HepG2 (cell line): ENCODE measurements at regions not wholly inside any gene's neighbourhood (a gene's known extent, or its start where the extent isn't known, plus 50 kb on each side); places are given as distances from the start of the nearest gene placed in this dataset.

Experiments used
- ATAC-seq: fragments of 200-7000 bp; cut with Tn5 transposase; 3 replicates; pipeline ENCODE4 v1.9.1; 2020; ENCODE audit warnings: mild to moderate bottlenecking, moderate library complexity
- BruUV-seq: library from RNA; stranded (reverse); fragments of 400-500 nt; replicated peaks from 2 replicates; lab custom pipeline; 2021; lab: Mats Ljungman, UMichigan
- CTCF ChIA-PET: fragments of 300-600 bp; formaldehyde crosslinking; extraction: SDS; loops from one replicate; lab custom pipeline; 2021; ENCODE audit warnings: low total read pairs, inconsistent platforms, low intra/inter-chr PET ratio; lab: Yijun Ruan, JAX
- POLR2A ChIA-PET: fragments of 350-600 bp; sonication (Branson Sonifier 250); formaldehyde crosslinking; loops from one replicate; lab custom pipeline; 2020; ENCODE audit warnings: antibody characterized with exemption, inconsistent platforms; lab: Yijun Ruan, JAX
- DNase-seq: peaks from one replicate; pipeline ENCODE4 v3.0.0-alpha.2; 2015; ENCODE audit warnings: low spot score
- FAIRE-seq: peaks from 3 replicates; lab custom pipeline; 2011; peaks lifted over from hg19 to GRCh38; lab: Jason Lieb, UNC
- H2AFZ ChIP-seq: one replicate; pipeline ENCODE4 v1.6.1; 2011; ENCODE audit warnings: low read length, inconsistent platforms
- H3K27ac ChIP-seq: fragments of 300-600 bp; 3 replicates; pipeline ENCODE4 v1.8.0; 2011; ENCODE audit warnings: mixed run types, mild to moderate bottlenecking, mixed read lengths, low read length, inconsistent platforms; ENCODE audit not compliant: insufficient read depth; ENCODE audit errors: extremely low read length
- H3K27me3 ChIP-seq, 2 experiments: fragments of 200-600 bp in 1 of 2; 2 replicates in 1 of 2; 3 replicates in 1 of 2; pipeline versions ENCODE4 v1.6.0 to v1.8.0; 2011; ENCODE audit warnings: low read length in 2 of 2, mild to moderate bottlenecking in 2 of 2, moderate library complexity in 2 of 2, inconsistent platforms in 1 of 2; ENCODE audit not compliant: insufficient read depth in 2 of 2, control insufficient read depth in 1 of 2
- H3K36me3 ChIP-seq, 2 experiments: fragments of 200-600 bp in 1 of 2; replicated peaks in 1 of 2; 2 replicates in 1 of 2; 3 replicates in 1 of 2; pipeline versions ENCODE4 v1.5.1 to v1.8.0; 2011; ENCODE audit warnings: low read length in 2 of 2, inconsistent platforms in 1 of 2; ENCODE audit not compliant: insufficient read depth in 2 of 2, control insufficient read depth in 1 of 2
- H3K4me1 ChIP-seq: 2 replicates; pipeline ENCODE4 v1.5.1; 2012; ENCODE audit warnings: low read length, inconsistent platforms; ENCODE audit not compliant: insufficient read depth
- H3K4me2 ChIP-seq: 2 replicates; pipeline ENCODE4 v1.6.0; 2011; ENCODE audit warnings: low read depth, low read length, inconsistent platforms
- H3K4me3 ChIP-seq, 3 experiments: fragments of 200-600 bp in 1 of 3; sonication (generic), shearing (Covaris generic) in 1 of 3; replicated peaks in 1 of 3; 2 replicates each; pipeline ENCODE4 v1.5.1; 2011 to 2016; ENCODE audit warnings: low read length in 3 of 3, inconsistent platforms in 2 of 3, low read depth in 2 of 3, mild to moderate bottlenecking in 2 of 3, control low read depth in 1 of 3, mixed read lengths in 1 of 3; ENCODE audit not compliant: insufficient read depth in 1 of 3
- H3K79me2 ChIP-seq: one replicate; pipeline ENCODE4 v1.6.1; 2011; ENCODE audit warnings: low read length, inconsistent platforms; ENCODE audit not compliant: insufficient read depth
- H3K9ac ChIP-seq: 2 replicates; pipeline ENCODE4 v1.6.0; 2011; ENCODE audit warnings: mild to moderate bottlenecking, low read depth, low read length, inconsistent platforms; ENCODE audit not compliant: insufficient read depth
- H3K9me3 ChIP-seq: 2 replicates; pipeline ENCODE4 v1.5.1; 2012; ENCODE audit warnings: mild to moderate bottlenecking, low read length
- H4K20me1 ChIP-seq: 2 replicates; pipeline ENCODE4 v1.6.0; 2011; ENCODE audit warnings: inconsistent platforms, mild to moderate bottlenecking, low read length, moderate library complexity; ENCODE audit not compliant: insufficient read depth
- CREM ChIP-seq, 2 experiments: sonication (generic) in 1 of 2; formaldehyde crosslinking in 1 of 2; IDR thresholded peaks; 2 replicates each; pipeline versions ENCODE4 v1.4.0 to v1.6.1; 2016 to 2020; ENCODE audit warnings: antibody characterized with exemption in 1 of 2, mild to moderate bottlenecking in 1 of 2, missing genetic modification reagents in 1 of 2
- FOXA1 ChIP-seq, 2 experiments: fragments of 450-650 bp in 1 of 2; sonication (generic) in 1 of 2; formaldehyde crosslinking in 1 of 2; IDR thresholded peaks; 2 replicates each; pipeline versions ENCODE4 v1.4.0 to v1.6.1; 2016 to 2020; ENCODE audit warnings: missing genetic modification reagents in 1 of 2
- HNF4G ChIP-seq, 2 experiments: sonication (generic) in 1 of 2; formaldehyde crosslinking in 1 of 2; IDR thresholded peaks; 2 replicates each; pipeline versions ENCODE4 v1.4.0 to v1.6.1; 2011 to 2020; ENCODE audit warnings: borderline replicate concordance in 2 of 2, low read depth in 2 of 2, mild to moderate bottlenecking in 2 of 2, low read length in 1 of 2, missing genetic modification reagents in 1 of 2, moderate library complexity in 1 of 2
- HOXA3 ChIP-seq: sonication (generic); formaldehyde crosslinking; IDR thresholded peaks from 2 replicates; pipeline ENCODE4 v1.5.0; 2020; ENCODE audit warnings: missing genetic modification reagents
- MAFK ChIP-seq, 2 experiments: IDR thresholded peaks in 1 of 2; conservative IDR thresholded peaks in 1 of 2; 2 replicates each; pipeline ENCODE4 v1.6.1; 2011; ENCODE audit warnings: improper control_type of control experiment in 2 of 2, low read length in 2 of 2
- RARA ChIP-seq: IDR thresholded peaks from 2 replicates; pipeline ENCODE4 v1.6.1; 2016; ENCODE audit warnings: missing genetic modification reagents, missing compliant biosample characterization
- XRCC5 ChIP-seq: fragments of 200-400 bp; formaldehyde crosslinking; optimal IDR thresholded peaks from 2 replicates; pipeline ENCODE3; 2017; ENCODE audit warnings: mild to moderate bottlenecking, low read length
- ZBTB40 ChIP-seq, 2 experiments: fragments of 450-650 bp in 1 of 2; sonication (generic) in 1 of 2; formaldehyde crosslinking in 1 of 2; IDR thresholded peaks; 2 replicates each; pipeline versions ENCODE4 v1.6.1 to v1.8.0; 2016 to 2022; ENCODE audit warnings: antibody characterized with exemption in 1 of 2, mild to moderate bottlenecking in 1 of 2, missing genetic modification reagents in 1 of 2
- WGBS: methylation state at CpG from one replicate; pipeline ENCODE4 v1.1.6; 2017; ENCODE audit warnings: low lambda C conversion rate; 5-methylcytosine and 5-hydroxymethylcytosine counted together
- in situ Hi-C: cut with HindIII; loops from 2 replicates; pipeline ENCODE4 v1.10.0; 2017; ENCODE audit warnings: low pct_unique_long_range_greater_than_20kb; ENCODE audit not compliant: extremely low pct_ligation_motif_present
- intact Hi-C: fragments of 100-400 bp; cut with micrococcal nuclease; formaldehyde crosslinking; loops from one replicate; pipeline ENCODE4 v1.10.0; 2022; ENCODE audit not compliant: unreplicated experiment
- TF ChIP-seq, protein P1 (sequence below): sonication (generic); formaldehyde crosslinking; IDR thresholded peaks from 2 replicates; pipeline ENCODE4 v1.5.0; 2020; ENCODE audit warnings: missing genetic modification reagents, mild to moderate bottlenecking, borderline replicate concordance

DNA sequence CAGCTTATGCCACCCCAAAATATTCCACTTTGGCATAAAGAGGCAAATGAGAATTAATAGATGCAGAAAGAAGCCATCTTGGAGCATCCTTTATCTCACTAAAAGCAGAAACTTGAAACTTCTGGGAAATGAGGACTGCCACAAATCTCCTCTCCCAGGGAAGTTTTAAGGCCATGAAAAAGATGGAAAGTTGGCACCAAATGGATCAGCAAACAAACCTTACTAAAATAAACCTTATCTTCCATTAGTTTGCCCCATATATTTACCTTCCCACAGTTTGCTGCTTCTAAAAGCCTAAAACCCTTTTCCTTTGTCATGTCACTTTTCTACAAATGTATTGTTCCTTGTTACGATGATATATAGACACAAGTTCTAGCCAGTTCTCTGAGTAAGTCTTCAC, 340.0 kb upstream of the USP15 start (continued):
- TF ChIP-seq ZBTB40 (IDR thresholded peaks at IDR 0.05) (no peak), ZBTB40 (CRISPR knock-in tag; IDR thresholded peaks at IDR 0.05) (no peak), XRCC5 (no peak), RARA (CRISPR knock-in tag) (no peak)

- POLR2A ChIA-PET = no interaction called here
- Histone ChIP-seq H3K4me1 (no peaks in the 10 kb centered on the region), H2AFZ (no peak overlapping the region), H3K9me3 (no peaks in the 10 kb centered on the region), H3K9ac (no peak overlapping the region), H3K27me3 (no peaks in the 10 kb centered on the region), H4K20me1 (no peaks in the 10 kb centered on the region), H3K4me2 (no peak overlapping the region), H3K4me3 (no peak overlapping the region), H3K36me3 (no peaks in the 10 kb centered on the region), H3K27ac (no peak overlapping the region), H3K79me2 (no peaks in the 10 kb centered on the region)
- intact Hi-C loops = no loop called here
- FAIRE-seq = no peak
- no peak for DNase-seq
- CTCF ChIA-PET = no interaction called here
- no peak for ATAC-seq
- whole genome bisulfite sequencing = 0% methylated on average over 1 of the region's 3 CpGs
- no TSS peak for BruUV-seq
- in situ Hi-C loops = no loop called here
- TF ChIP-seq FOXA1 (IDR thresholded peaks at IDR 0.05) (no peak), FOXA1 (CRISPR knock-in tag; IDR thresholded peaks at IDR 0.05) (no peak), CREM (IDR thresholded peaks at IDR 0.05) (no peak), CREM (CRISPR knock-in tag; IDR thresholded peaks at IDR 0.05) (no peak), HNF4G (IDR thresholded peaks at IDR 0.05; ENCODE audit: borderline replicate concordance, low read depth, low read length) (no peak), HNF4G (CRISPR knock-in tag; IDR thresholded peaks at IDR 0.05; ENCODE audit: borderline replicate concordance, low read depth) (no peak), HOXA3 (no peak), MAFK (conservative IDR thresholded peaks at IDR 0.05 in 1 of 2, IDR thresholded peaks at IDR 0.05 in 1 of 2; ENCODE audit: low read length in 2 of 2) (no peak)
- TF ChIP-seq, protein P1, sequence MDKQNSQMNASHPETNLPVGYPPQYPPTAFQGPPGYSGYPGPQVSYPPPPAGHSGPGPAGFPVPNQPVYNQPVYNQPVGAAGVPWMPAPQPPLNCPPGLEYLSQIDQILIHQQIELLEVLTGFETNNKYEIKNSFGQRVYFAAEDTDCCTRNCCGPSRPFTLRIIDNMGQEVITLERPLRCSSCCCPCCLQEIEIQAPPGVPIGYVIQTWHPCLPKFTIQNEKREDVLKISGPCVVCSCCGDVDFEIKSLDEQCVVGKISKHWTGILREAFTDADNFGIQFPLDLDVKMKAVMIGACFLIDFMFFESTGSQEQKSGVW = no peak
Observed at GRCh38 chr12:61923152-61923551, 337.1 kb upstream of the USP15 start.
